H7 (cell line): ENCODE measurements at regions not wholly inside any gene's neighbourhood (a gene's known extent, or its start where the extent isn't known, plus 50 kb on each side); places are given as distances from the start of the nearest gene placed in this dataset.
"Not testable (repeated sequence)": the region's sequence is repeated elsewhere in the genome, so short reads cannot be mapped to it uniquely, and the experiment has no call there.

Experiments used
- DNase-seq: peaks from one replicate; pipeline ENCODE4 v3.0.0; 2012
- H3K27me3 ChIP-seq: 2 replicates; pipeline ENCODE4 v1.6.0; 2011; ENCODE audit warnings: mild to moderate bottlenecking, low read length; ENCODE audit not compliant: control insufficient read depth, insufficient read depth
- H3K36me3 ChIP-seq: replicated peaks from 2 replicates; pipeline ENCODE4 v1.5.1; 2011; ENCODE audit warnings: low read length; ENCODE audit not compliant: control insufficient read depth, insufficient read depth
- H3K4me3 ChIP-seq: 2 replicates; pipeline ENCODE4 v1.5.1; 2011; ENCODE audit warnings: low read depth, mild to moderate bottlenecking, control low read depth, low read length, moderate library complexity; ENCODE audit not compliant: insufficient read depth

GRCh38 chr3:101966226-101966625, 116.9 kb downstream of the NFKBIZ start:
- H3K36me3 ChIP-seq: no peaks in the 10 kb centered on the region

GRCh38 chr3:101970212-101970611, 120.9 kb downstream of the NFKBIZ start:
- no peak overlapping the region for H3K4me3 ChIP-seq
- DNase-seq: no peak
- no peaks in the 10 kb centered on the region for H3K36me3 ChIP-seq
- H3K27me3 ChIP-seq: no peaks in the 10 kb centered on the region

More at GRCh38 chr3:101966226-101966625, 116.9 kb downstream of the NFKBIZ start:
- no peak for DNase-seq
- Histone ChIP-seq H3K4me3 (no peak overlapping the region), H3K27me3 (no peaks in the 10 kb centered on the region)

- Histone ChIP-seq H3K4me3 (no peak overlapping the region), H3K36me3 (no peaks in the 10 kb centered on the region), H3K27me3 (no peaks in the 10 kb centered on the region)
- DNase-seq: no peak
Observed at GRCh38 chr3:101970905-101971304, 121.6 kb downstream of the NFKBIZ start.

- no peaks in the 10 kb centered on the region for H3K36me3 ChIP-seq
- DNase-seq: no peak
- H3K4me3 ChIP-seq: no peak overlapping the region
- H3K27me3 ChIP-seq: no peaks in the 10 kb centered on the region
Observed at GRCh38 chr3:101972430-101973162, 123.3 kb downstream of the NFKBIZ start.

- Histone ChIP-seq H3K36me3 (no peaks in the 10 kb centered on the region), H3K4me3 (no peak overlapping the region), H3K27me3 (no peaks in the 10 kb centered on the region)
- DNase-seq: no peak
Observed at GRCh38 chr3:101973163-101973505, 123.8 kb downstream of the NFKBIZ start.

- H3K27me3 ChIP-seq: not testable (repeated sequence)
Observed at GRCh38 chr3:101975415-101975814, 126.1 kb downstream of the NFKBIZ start.

GRCh38 chr3:101976473-101976872, 127.2 kb downstream of the NFKBIZ start:
- DNase-seq: no peak
- H3K27me3 ChIP-seq: no peaks in the 10 kb centered on the region
- H3K36me3 ChIP-seq: no peaks in the 10 kb centered on the region
- H3K4me3 ChIP-seq: no peak overlapping the region

More at GRCh38 chr3:101975415-101975814, 126.1 kb downstream of the NFKBIZ start:
- not testable (repeated sequence) for H3K36me3 ChIP-seq, H3K4me3 ChIP-seq, DNase-seq

GRCh38 chr3:101978348-101978747, 129.0 kb downstream of the NFKBIZ start:
- Histone ChIP-seq H3K4me3 (no peak overlapping the region), H3K36me3 (no peaks in the 10 kb centered on the region), H3K27me3 (no peaks in the 10 kb centered on the region)
- DNase-seq: no peak

- Histone ChIP-seq H3K4me3 (no peak overlapping the region), H3K27me3 (no peaks in the 10 kb centered on the region), H3K36me3 (no peaks in the 10 kb centered on the region)
- DNase-seq: no peak
Observed at GRCh38 chr3:101979033-101979432, 129.7 kb downstream of the NFKBIZ start.

- DNase-seq: no peak
- H3K27me3 ChIP-seq: no peaks in the 10 kb centered on the region
- no peaks in the 10 kb centered on the region for H3K36me3 ChIP-seq
- no peak overlapping the region for H3K4me3 ChIP-seq
Observed at GRCh38 chr3:101984356-101984755, 135.0 kb downstream of the NFKBIZ start.

- Histone ChIP-seq H3K27me3 (no peaks in the 10 kb centered on the region), H3K36me3 (no peaks in the 10 kb centered on the region), H3K4me3 (no peak overlapping the region)
- no peak for DNase-seq
Observed at GRCh38 chr3:101988596-101988995, 139.3 kb downstream of the NFKBIZ start.

- Histone ChIP-seq H3K36me3 (no peaks in the 10 kb centered on the region), H3K4me3 (no peak overlapping the region), H3K27me3 (no peaks in the 10 kb centered on the region)
- DNase-seq: no peak
Observed at GRCh38 chr3:101989578-101990200, 140.4 kb downstream of the NFKBIZ start.

- Histone ChIP-seq H3K27me3 (no peaks in the 10 kb centered on the region), H3K4me3 (no peak overlapping the region), H3K36me3 (no peaks in the 10 kb centered on the region)
- DNase-seq: no peak
Observed at GRCh38 chr3:101992863-101993262, 143.5 kb downstream of the NFKBIZ start.

- no peak for DNase-seq
- H3K27me3 ChIP-seq: no peaks in the 10 kb centered on the region
- no peak overlapping the region for H3K4me3 ChIP-seq
- H3K36me3 ChIP-seq: no peaks in the 10 kb centered on the region
Observed at GRCh38 chr3:101994386-101994785, 145.1 kb downstream of the NFKBIZ start.

GRCh38 chr3:101995371-101996046, 146.2 kb downstream of the NFKBIZ start:
- DNase-seq: no peak
- H3K27me3 ChIP-seq: no peaks in the 10 kb centered on the region
- H3K36me3 ChIP-seq: no peaks in the 10 kb centered on the region
- no peak overlapping the region for H3K4me3 ChIP-seq
